ENCODE measurements at regions not wholly inside any gene's neighbourhood (a gene's known extent, or its start where the extent isn't known, plus 50 kb on each side); places are given as distances from the start of the nearest gene placed in this dataset.
A peak's percentile ranks its signal among the peaks of the same experiment; 100 is the strongest.
"Not testable (repeated sequence)": the region's sequence is repeated elsewhere in the genome, so short reads cannot be mapped to it uniquely, and the experiment has no call there.

DNA sequence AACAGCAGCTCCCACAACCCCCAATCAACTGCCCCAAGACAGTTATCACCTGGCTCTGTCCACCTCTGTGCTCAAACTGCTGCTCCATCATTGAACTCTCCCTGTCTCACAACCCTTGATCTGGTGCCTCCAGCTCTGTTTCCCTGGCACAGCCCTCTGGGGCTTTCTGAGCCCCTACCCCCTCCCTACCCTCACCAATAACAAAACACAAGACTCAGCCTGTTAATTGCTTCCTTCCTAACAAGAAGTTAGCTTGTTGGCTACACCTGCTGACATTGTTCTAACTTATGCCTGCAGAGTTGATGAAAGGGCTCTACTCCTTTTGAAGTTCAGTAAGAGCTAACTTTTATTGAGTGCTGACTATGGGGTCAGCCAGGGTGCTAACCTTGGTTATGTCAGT, 99.4 kb upstream of the FNDC3A start:
- Mint-ChIP-seq H3K27me3 (no peaks in the 10 kb centered on the region), H3K27ac (no peak overlapping the region), H3K4me3 (no peak overlapping the region), H3K36me3 (no peaks in the 10 kb centered on the region), H3K4me1 (ENCODE audit: low read depth) (peaks cover 20% of the 10 kb centered on the region), H3K9me3 (ENCODE audit: low read depth) (no peaks in the 10 kb centered on the region)

- peak overlapping the region; percentile 58 for H3K27ac Mint-ChIP-seq
- H3K36me3 Mint-ChIP-seq = peaks cover 2% of the 10 kb centered on the region
- peaks cover 41% of the 10 kb centered on the region for H3K4me1 Mint-ChIP-seq (ENCODE audit: low read depth)
- H3K27me3 Mint-ChIP-seq = no peaks in the 10 kb centered on the region
- H3K9me3 Mint-ChIP-seq (ENCODE audit: low read depth) = no peaks in the 10 kb centered on the region
- peak overlapping the region; percentile 53 for H3K4me3 Mint-ChIP-seq
These were observed 96.3 kb upstream of the FNDC3A start for GRCh38 chr13:48879432-48879831.

GRCh38 chr13:48879854-48880253, 95.9 kb upstream of the FNDC3A start:
- peaks cover 44% of the 10 kb centered on the region for H3K4me1 Mint-ChIP-seq (ENCODE audit: low read depth)

GRCh38 chr13:48883786-48884185, 91.9 kb upstream of the FNDC3A start:
- H3K4me1 Mint-ChIP-seq (ENCODE audit: low read depth) = peaks cover 55% of the 10 kb centered on the region
- not testable (repeated sequence) for H3K9me3 Mint-ChIP-seq (ENCODE audit: low read depth); H3K27me3 Mint-ChIP-seq; H3K36me3 Mint-ChIP-seq
- peak overlapping the region; percentile 96 for H3K27ac Mint-ChIP-seq
- H3K4me3 Mint-ChIP-seq = peak overlapping the region; percentile 65

More at GRCh38 chr13:48879854-48880253, 95.9 kb upstream of the FNDC3A start:
- Mint-ChIP-seq H3K4me3 (peak overlapping the region; percentile 43), H3K36me3 (peaks cover 2% of the 10 kb centered on the region), H3K9me3 (ENCODE audit: low read depth) (no peaks in the 10 kb centered on the region), H3K27ac (peak overlapping the region; percentile 58), H3K27me3 (no peaks in the 10 kb centered on the region)

DNA sequence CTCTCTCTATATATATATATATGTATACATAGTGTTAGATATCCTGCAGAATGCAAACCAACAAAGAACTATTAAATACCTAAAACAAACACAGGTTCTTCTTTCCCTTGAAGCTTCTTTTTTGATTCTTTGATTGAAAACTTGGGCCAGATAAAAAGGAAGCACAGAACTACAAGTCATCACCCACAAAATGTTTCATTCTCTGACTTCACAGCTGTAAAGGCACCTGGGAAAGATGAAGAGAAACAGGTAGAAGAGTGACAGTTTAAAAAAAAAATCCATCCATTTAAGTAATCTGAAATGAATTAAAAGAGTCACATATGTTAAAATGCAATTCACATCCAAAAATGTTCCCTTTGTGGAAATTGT, 90.7 kb upstream of the FNDC3A start:
- Mint-ChIP-seq H3K27me3 (no peaks in the 10 kb centered on the region), H3K4me1 (ENCODE audit: low read depth) (peaks cover 48% of the 10 kb centered on the region), H3K36me3 (peaks cover 2% of the 10 kb centered on the region), H3K27ac (peak overlapping the region; percentile 76), H3K9me3 (ENCODE audit: low read depth) (no peaks in the 10 kb centered on the region), H3K4me3 (no peak overlapping the region)

- Mint-ChIP-seq H3K36me3 (peaks cover 2% of the 10 kb centered on the region), H3K9me3 (ENCODE audit: low read depth) (no peaks in the 10 kb centered on the region), H3K4me1 (ENCODE audit: low read depth) (peaks cover 51% of the 10 kb centered on the region), H3K27me3 (no peaks in the 10 kb centered on the region), H3K4me3 (no peak overlapping the region), H3K27ac (no peak overlapping the region)
These were observed 87.1 kb upstream of the FNDC3A start for GRCh38 chr13:48888613-48889012.

DNA sequence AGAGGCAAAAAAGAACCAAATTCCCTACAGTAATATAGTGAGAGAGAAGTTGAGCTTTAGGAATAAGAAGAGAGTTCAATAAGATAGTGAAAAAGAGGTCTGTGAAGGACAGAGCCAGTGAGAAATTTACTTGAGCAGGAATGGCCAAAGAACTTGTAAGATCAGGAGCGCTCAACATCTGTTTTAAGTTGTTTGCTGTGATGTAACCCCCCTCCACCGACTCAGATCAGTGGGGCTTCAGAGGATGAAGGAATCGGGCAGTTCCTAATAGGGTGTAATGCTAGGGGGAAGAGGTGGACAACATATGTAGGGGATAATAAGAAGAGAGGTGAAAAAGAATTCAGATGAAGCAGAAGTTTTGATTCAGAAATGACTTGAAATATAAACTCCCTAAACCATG, 85.3 kb upstream of the FNDC3A start:
- H3K4me1 Mint-ChIP-seq (ENCODE audit: low read depth) = peaks cover 34% of the 10 kb centered on the region
- H3K27me3 Mint-ChIP-seq = no peaks in the 10 kb centered on the region
- no peaks in the 10 kb centered on the region for H3K36me3 Mint-ChIP-seq
- no peak overlapping the region for H3K4me3 Mint-ChIP-seq
- H3K9me3 Mint-ChIP-seq (ENCODE audit: low read depth) = no peaks in the 10 kb centered on the region
- peak overlapping the region; percentile 29 for H3K27ac Mint-ChIP-seq

DNA sequence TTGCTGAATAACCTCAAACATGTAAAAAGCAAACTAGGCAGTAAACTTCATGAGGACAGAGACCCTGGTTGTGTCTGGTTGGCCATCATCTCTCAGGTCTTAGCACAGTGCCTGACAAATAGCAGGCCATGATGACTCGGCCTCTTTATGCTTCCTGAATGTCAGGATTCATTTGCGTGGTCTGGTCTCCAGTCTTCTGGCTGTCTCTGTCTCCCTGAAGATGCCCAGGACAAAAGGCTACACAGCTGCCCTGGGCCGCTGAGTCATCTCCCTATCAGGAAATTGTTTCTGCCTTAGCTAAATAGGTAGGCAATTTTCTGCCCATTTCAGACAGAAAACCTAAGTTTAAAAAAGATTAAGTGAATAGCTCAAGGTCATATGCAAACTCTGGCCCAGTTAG, 84.1 kb upstream of the FNDC3A start:
- Mint-ChIP-seq H3K27ac (peak overlapping the region; percentile 91), H3K4me3 (no peak overlapping the region), H3K4me1 (ENCODE audit: low read depth) (peaks cover 29% of the 10 kb centered on the region), H3K27me3 (no peaks in the 10 kb centered on the region), H3K9me3 (ENCODE audit: low read depth) (no peaks in the 10 kb centered on the region), H3K36me3 (no peaks in the 10 kb centered on the region)

- Mint-ChIP-seq H3K27me3 (no peaks in the 10 kb centered on the region), H3K9me3 (ENCODE audit: low read depth) (no peaks in the 10 kb centered on the region), H3K27ac (peak overlapping the region; percentile 91), H3K4me1 (ENCODE audit: low read depth) (peaks cover 29% of the 10 kb centered on the region), H3K4me3 (peak overlapping the region; percentile 49), H3K36me3 (no peaks in the 10 kb centered on the region)
These were observed 83.5 kb upstream of the FNDC3A start for GRCh38 chr13:48892053-48892687.

GRCh38 chr13:48892688-48893075, 83.0 kb upstream of the FNDC3A start:
- peak overlapping the region; percentile 24 for H3K27ac Mint-ChIP-seq
- H3K4me3 Mint-ChIP-seq = no peak overlapping the region
- H3K36me3 Mint-ChIP-seq = no peaks in the 10 kb centered on the region
- no peaks in the 10 kb centered on the region for H3K27me3 Mint-ChIP-seq
- no peaks in the 10 kb centered on the region for H3K9me3 Mint-ChIP-seq (ENCODE audit: low read depth)
- peaks cover 29% of the 10 kb centered on the region for H3K4me1 Mint-ChIP-seq (ENCODE audit: low read depth)

GRCh38 chr13:48896312-48896711, 79.4 kb upstream of the FNDC3A start:
- no peak overlapping the region for H3K27ac Mint-ChIP-seq
- peaks cover 15% of the 10 kb centered on the region for H3K4me1 Mint-ChIP-seq (ENCODE audit: low read depth)
- H3K27me3 Mint-ChIP-seq = peaks cover 9% of the 10 kb centered on the region
- no peaks in the 10 kb centered on the region for H3K36me3 Mint-ChIP-seq
- no peaks in the 10 kb centered on the region for H3K9me3 Mint-ChIP-seq (ENCODE audit: low read depth)
- no peak overlapping the region for H3K4me3 Mint-ChIP-seq

- no peak overlapping the region for H3K27ac Mint-ChIP-seq
- no peaks in the 10 kb centered on the region for H3K4me1 Mint-ChIP-seq (ENCODE audit: low read depth)
- no peak overlapping the region for H3K4me3 Mint-ChIP-seq
- H3K36me3 Mint-ChIP-seq = peaks cover 2% of the 10 kb centered on the region
- no peaks in the 10 kb centered on the region for H3K9me3 Mint-ChIP-seq (ENCODE audit: low read depth)
- peaks cover 9% of the 10 kb centered on the region for H3K27me3 Mint-ChIP-seq
These were observed 73.9 kb upstream of the FNDC3A start for GRCh38 chr13:48901781-48902180.

GRCh38 chr13:48902368-48902767, 73.3 kb upstream of the FNDC3A start:
- H3K27me3 Mint-ChIP-seq = peaks cover 9% of the 10 kb centered on the region
- no peaks in the 10 kb centered on the region for H3K4me1 Mint-ChIP-seq (ENCODE audit: low read depth)
- H3K27ac Mint-ChIP-seq = no peak overlapping the region
- no peaks in the 10 kb centered on the region for H3K9me3 Mint-ChIP-seq (ENCODE audit: low read depth)
- peaks cover 2% of the 10 kb centered on the region for H3K36me3 Mint-ChIP-seq
- H3K4me3 Mint-ChIP-seq = no peak overlapping the region

DNA sequence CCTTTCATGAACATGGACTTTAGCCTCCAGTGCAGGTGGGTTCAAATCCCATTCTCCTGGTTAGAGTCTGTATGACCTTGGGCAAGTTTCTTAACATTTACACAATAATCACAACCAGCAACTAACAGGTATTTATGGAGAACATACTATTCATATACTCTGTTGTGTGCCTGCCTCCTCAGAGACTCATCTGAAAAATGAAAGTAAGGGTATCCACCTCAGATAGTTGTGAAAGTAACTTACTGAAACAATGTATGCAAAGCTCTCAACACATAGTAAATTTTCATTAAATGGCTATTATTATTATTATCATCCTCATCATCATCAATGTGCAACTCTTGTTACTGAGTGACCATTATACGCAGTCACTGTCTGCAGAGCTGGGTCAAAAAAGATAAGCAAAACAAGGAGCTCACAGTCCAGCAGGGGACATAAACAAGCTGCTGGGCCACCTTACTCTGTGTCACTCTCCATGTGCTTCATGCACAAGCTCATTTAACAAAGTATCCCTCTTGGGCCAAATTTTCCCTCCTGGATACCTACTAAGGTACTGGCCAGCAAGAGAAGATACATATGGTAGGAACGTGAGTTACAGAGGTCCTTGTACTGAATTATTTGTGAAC, 70.9 kb upstream of the FNDC3A start:
- no peaks in the 10 kb centered on the region for H3K9me3 Mint-ChIP-seq (ENCODE audit: low read depth)
- peaks cover 3% of the 10 kb centered on the region for H3K27me3 Mint-ChIP-seq
- peaks cover 2% of the 10 kb centered on the region for H3K36me3 Mint-ChIP-seq
- no peak overlapping the region for H3K27ac Mint-ChIP-seq
- H3K4me1 Mint-ChIP-seq (ENCODE audit: low read depth) = no peaks in the 10 kb centered on the region
- no peak overlapping the region for H3K4me3 Mint-ChIP-seq

DNA sequence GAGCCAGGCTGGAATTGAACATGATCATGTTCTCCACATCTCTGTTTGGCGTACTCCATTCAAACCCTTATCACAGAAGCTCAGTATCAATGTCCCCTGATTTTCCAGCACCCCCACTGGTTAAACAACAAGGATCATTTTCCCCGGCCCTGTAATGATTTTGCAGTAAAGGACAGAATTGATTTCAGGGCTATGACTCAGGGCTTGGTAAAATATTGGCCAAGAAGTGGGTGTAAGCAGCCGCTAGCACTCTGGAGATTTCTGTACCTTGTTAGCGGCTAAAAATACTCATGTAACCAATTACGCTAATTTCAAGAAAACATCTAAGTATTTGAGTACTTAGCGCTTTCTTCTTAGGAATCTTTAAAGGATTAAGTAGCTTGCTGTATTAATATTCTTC, 69.5 kb upstream of the FNDC3A start:
- Mint-ChIP-seq H3K4me3 (no peak overlapping the region), H3K27ac (no peak overlapping the region), H3K36me3 (peaks cover 2% of the 10 kb centered on the region), H3K4me1 (ENCODE audit: low read depth) (no peaks in the 10 kb centered on the region), H3K9me3 (ENCODE audit: low read depth) (no peaks in the 10 kb centered on the region), H3K27me3 (no peaks in the 10 kb centered on the region)

Measured in activated naive CD8-positive, alpha-beta T cell (primary cell).